Loucy (cell line): ENCODE measurements at regions not wholly inside any gene's neighbourhood (a gene's known extent, or its start where the extent isn't known, plus 50 kb on each side); places are given as distances from the start of the nearest gene placed in this dataset.

Experiments
- H2AFZ ChIP-seq: fragments of 200-600 bp; sonication (generic); 2 replicates; pipeline ENCODE4 v1.6.0; 2016; ENCODE audit warnings: antibody characterized with exemption, mild to moderate bottlenecking, low read length, moderate library complexity
- H3F3A ChIP-seq: fragments of 200-600 bp; 2 replicates; pipeline ENCODE4 v1.6.0; 2016; ENCODE audit warnings: antibody characterized with exemption, low read depth, mild to moderate bottlenecking
- H3K27me3 ChIP-seq: fragments of 200-600 bp; sonication (generic); 2 replicates; pipeline ENCODE4 v1.6.1; 2014; ENCODE audit warnings: low read length, mild to moderate bottlenecking; ENCODE audit not compliant: insufficient read depth, poor library complexity, severe bottlenecking
- H3K36me3 ChIP-seq: fragments of 200-600 bp; sonication (generic); 2 replicates; pipeline ENCODE4 v1.6.1; 2016; ENCODE audit warnings: low read length; ENCODE audit not compliant: insufficient read depth
- H3K4me1 ChIP-seq: fragments of 200-600 bp; sonication (generic); 2 replicates; pipeline ENCODE4 v1.5.1; 2014; ENCODE audit warnings: low read length, mild to moderate bottlenecking; ENCODE audit not compliant: insufficient read depth, poor library complexity, severe bottlenecking
- H3K4me2 ChIP-seq: fragments of 200-600 bp; sonication (generic); 2 replicates; pipeline ENCODE4 v1.6.0; 2014; ENCODE audit warnings: antibody characterized with exemption, low read length, low read depth, mild to moderate bottlenecking; ENCODE audit not compliant: poor library complexity, severe bottlenecking
- H3K4me3 ChIP-seq: fragments of 200-600 bp; sonication (generic); 2 replicates; pipeline ENCODE4 v1.5.1; 2014; ENCODE audit warnings: low read length, mild to moderate bottlenecking, mixed read lengths; ENCODE audit not compliant: poor library complexity, severe bottlenecking
- H3K79me2 ChIP-seq: fragments of 200-600 bp; sonication (generic); 2 replicates; pipeline ENCODE4 v1.6.1; 2014; ENCODE audit warnings: low read length; ENCODE audit not compliant: insufficient read depth
- H3K9ac ChIP-seq: fragments of 200-600 bp; sonication (generic); 2 replicates; pipeline ENCODE4 v1.6.0; 2014; ENCODE audit warnings: mild to moderate bottlenecking, low read depth, low read length, moderate library complexity; ENCODE audit not compliant: poor library complexity, severe bottlenecking
- H3K9me2 ChIP-seq: fragments of 200-600 bp; sonication (generic); replicated peaks from 2 replicates; pipeline ENCODE4 v1.6.1; 2016; ENCODE audit warnings: low read depth, low read length, mixed read lengths
- H3K9me3 ChIP-seq: fragments of 200-600 bp; sonication (generic); 2 replicates; pipeline ENCODE4 v1.6.1; 2014; ENCODE audit warnings: mild to moderate bottlenecking, antibody characterized with exemption, low read length, low read depth; ENCODE audit not compliant: insufficient read depth
- H4K20me1 ChIP-seq: fragments of 200-600 bp; sonication (generic); 2 replicates; pipeline ENCODE4 v1.6.0; 2014; ENCODE audit warnings: antibody characterized with exemption, low read length, mild to moderate bottlenecking; ENCODE audit not compliant: insufficient read depth, poor library complexity, severe bottlenecking
- EZH2phosphoT487 ChIP-seq: fragments of 200-600 bp; IDR thresholded peaks from 2 replicates; pipeline ENCODE4 v1.6.1; 2018; ENCODE audit warnings: antibody characterized with exemption, mild to moderate bottlenecking, moderate library complexity, borderline replicate concordance
- TF ChIP-seq, protein P1 (sequence below): fragments of 200-600 bp; sonication (generic); conservative IDR thresholded peaks from 2 replicates; pipeline ENCODE4 v1.5.1; 2014; ENCODE audit warnings: mild to moderate bottlenecking, antibody characterized with exemption, low read length

DNA sequence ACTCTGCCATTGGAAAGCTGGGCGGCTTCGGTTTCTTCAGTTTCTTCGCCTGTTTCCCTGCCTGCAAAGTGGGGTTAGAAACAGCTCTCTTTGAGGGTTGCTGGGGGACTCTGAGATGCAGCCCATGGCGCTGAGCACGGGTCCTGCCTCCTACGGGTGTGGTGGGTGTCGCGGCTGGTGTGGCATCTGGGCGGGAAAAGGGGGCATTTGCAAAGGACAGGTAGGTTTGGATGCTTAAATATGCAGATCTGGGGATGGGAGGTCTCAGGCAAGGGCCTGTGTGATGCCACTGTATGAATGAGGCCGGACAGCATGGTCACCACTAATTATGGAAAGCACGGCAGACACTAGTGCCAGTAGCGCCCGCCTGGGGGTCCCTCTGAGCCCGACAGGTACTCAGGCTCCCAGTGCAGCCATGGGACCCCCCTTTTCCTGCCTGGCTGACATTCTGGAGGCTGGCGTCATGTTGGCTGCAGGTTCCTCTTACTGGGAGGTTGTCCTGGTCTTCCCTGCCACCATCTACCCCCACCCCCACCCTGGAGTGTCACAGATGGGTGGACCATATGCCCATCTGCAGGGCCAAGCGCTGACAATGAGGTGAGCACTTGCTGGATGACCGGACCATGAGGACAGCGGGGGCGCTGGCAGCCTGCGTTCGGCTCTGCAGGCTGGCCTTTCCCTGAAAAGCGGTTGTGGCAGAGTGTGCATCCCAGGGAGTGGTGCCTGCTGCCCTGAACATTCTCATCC lies 237.7 kb downstream of the SEC14L1 start:
- H2AFZ ChIP-seq = no peak overlapping the region
- peak overlapping the region; percentile 100 for H3K4me3 ChIP-seq
- H4K20me1 ChIP-seq = peaks cover 66% of the 10 kb centered on the region
- TF ChIP-seq, protein P1, sequence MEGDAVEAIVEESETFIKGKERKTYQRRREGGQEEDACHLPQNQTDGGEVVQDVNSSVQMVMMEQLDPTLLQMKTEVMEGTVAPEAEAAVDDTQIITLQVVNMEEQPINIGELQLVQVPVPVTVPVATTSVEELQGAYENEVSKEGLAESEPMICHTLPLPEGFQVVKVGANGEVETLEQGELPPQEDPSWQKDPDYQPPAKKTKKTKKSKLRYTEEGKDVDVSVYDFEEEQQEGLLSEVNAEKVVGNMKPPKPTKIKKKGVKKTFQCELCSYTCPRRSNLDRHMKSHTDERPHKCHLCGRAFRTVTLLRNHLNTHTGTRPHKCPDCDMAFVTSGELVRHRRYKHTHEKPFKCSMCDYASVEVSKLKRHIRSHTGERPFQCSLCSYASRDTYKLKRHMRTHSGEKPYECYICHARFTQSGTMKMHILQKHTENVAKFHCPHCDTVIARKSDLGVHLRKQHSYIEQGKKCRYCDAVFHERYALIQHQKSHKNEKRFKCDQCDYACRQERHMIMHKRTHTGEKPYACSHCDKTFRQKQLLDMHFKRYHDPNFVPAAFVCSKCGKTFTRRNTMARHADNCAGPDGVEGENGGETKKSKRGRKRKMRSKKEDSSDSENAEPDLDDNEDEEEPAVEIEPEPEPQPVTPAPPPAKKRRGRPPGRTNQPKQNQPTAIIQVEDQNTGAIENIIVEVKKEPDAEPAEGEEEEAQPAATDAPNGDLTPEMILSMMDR = no peak
- no peak for TF ChIP-seq EZH2phosphoT487
- peaks cover 94% of the 10 kb centered on the region for H3K79me2 ChIP-seq
- H3K9ac ChIP-seq = peak overlapping the region; percentile 98
- peak overlapping the region; percentile 97 for H3K4me2 ChIP-seq
- H3K27me3 ChIP-seq = peaks cover 5% of the 10 kb centered on the region
- no peaks in the 10 kb centered on the region for H3K9me3 ChIP-seq
- H3K36me3 ChIP-seq = peaks cover 3% of the 10 kb centered on the region; the same call in 1 of the 2 replicates
- H3K4me1 ChIP-seq = peaks cover 78% of the 10 kb centered on the region
- no peaks in the 10 kb centered on the region for H3K9me2 ChIP-seq
- no peaks in the 10 kb centered on the region for H3F3A ChIP-seq

DNA sequence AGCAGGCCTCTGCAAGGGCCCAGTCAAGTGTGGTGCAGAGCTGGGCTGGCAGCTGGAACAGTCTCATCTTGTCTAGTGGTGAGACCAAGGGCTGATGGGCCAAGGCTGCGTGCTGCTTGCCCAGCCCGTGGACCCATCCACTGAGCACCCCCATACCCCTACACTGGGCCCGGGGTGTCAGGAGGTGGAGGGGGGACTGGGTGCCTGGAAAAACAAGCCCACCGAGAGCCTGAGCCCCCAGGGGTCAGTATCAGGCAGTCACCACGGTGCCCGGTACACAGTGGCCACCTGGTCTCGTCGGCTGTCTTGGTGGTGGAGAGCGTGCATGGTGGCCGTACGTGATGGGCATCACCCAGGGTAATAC lies 238.3 kb downstream of the SEC14L1 start:
- Histone ChIP-seq H3F3A (no peaks in the 10 kb centered on the region), H3K36me3 (peaks cover 3% of the 10 kb centered on the region; the same call in 1 of the 2 replicates), H3K9ac (peak overlapping the region; percentile 38), H3K9me2 (no peaks in the 10 kb centered on the region), H3K9me3 (no peaks in the 10 kb centered on the region), H3K4me2 (peak overlapping the region; percentile 97), H3K4me3 (peak overlapping the region; percentile 100), H3K27me3 (peaks cover 1% of the 10 kb centered on the region), H3K79me2 (peaks cover 94% of the 10 kb centered on the region), H3K4me1 (peaks cover 83% of the 10 kb centered on the region), H4K20me1 (peaks cover 72% of the 10 kb centered on the region), H2AFZ (no peak overlapping the region)
- TF ChIP-seq, protein P1 = no peak
- no peak for TF ChIP-seq EZH2phosphoT487

DNA sequence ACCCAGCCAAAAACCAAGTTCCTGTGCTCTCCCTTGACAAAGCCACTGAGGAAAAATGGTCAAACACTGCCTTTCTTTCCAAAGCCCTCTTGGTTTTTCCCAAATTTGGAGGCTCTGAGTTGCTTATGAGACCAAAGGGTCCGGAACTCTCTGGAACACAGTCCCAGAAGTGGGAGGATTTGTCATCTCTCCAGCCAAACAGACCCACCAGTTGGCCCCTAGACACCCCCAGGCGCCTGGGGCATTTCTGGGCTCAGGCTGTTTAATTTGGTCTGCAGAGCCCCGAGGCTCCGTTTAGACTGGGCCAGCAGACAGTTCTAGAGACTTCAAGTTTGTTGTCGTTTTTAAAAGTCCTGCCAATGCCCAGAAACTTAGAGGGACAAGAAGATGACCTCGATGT lies 239.1 kb downstream of the SEC14L1 start:
- Histone ChIP-seq H3K4me3 (no peak overlapping the region), H3K4me2 (peak overlapping the region; percentile 97), H2AFZ (no peak overlapping the region), H4K20me1 (peaks cover 77% of the 10 kb centered on the region), H3K9me2 (no peaks in the 10 kb centered on the region), H3K9ac (peak overlapping the region; percentile 38), H3K9me3 (no peaks in the 10 kb centered on the region), H3K79me2 (peaks cover 94% of the 10 kb centered on the region), H3K27me3 (no peaks in the 10 kb centered on the region), H3F3A (no peaks in the 10 kb centered on the region), H3K4me1 (peaks cover 87% of the 10 kb centered on the region), H3K36me3 (peaks cover 6% of the 10 kb centered on the region; the same call in 1 of the 2 replicates)
- TF ChIP-seq EZH2phosphoT487 = no peak
- TF ChIP-seq, protein P1 = no peak
